ENCODE measurements at regions not wholly inside any gene's neighbourhood (a gene's known extent, or its start where the extent isn't known, plus 50 kb on each side); places are given as distances from the start of the nearest gene placed in this dataset.
"Not testable (repeated sequence)": the region's sequence is repeated elsewhere in the genome, so short reads cannot be mapped to it uniquely, and the experiment has no call there.

DNA sequence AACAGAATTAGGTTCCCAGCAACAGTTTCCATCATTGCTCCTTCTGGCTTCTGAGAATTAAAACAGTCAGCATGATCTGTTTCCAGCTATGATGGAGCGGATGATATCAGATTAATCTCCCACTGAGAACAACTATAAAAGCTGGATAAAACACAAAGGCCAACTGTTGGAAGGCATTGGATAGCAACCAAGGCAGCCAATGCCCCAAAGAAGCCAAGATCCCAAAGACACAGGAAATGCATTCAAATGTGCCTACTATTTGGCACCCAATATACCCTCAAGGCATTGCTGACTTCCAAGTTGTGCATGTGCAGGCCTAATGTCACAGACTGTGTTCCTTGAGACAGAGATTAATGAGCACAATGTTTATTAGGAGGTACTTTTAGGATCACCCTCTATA lies 259.3 kb downstream of the ARHGAP12 start:
- no peak for FAIRE-seq
- H3K9me3 ChIP-seq (ENCODE audit: control insufficient read depth in 2 of 3, insufficient read depth in 1 of 3, low read length in 3 of 3), result peaks cover 0 to 9% (median 0%) of the 10 kb centered on the region in 3 donors
- no peak for DNase-seq
- no peaks in the 10 kb centered on the region for H3K36me3 ChIP-seq (ENCODE audit: control insufficient read depth in 2 of 3, insufficient read depth in 3 of 3, low read length in 3 of 3)
- no peak for TF ChIP-seq CTCF (IDR thresholded peaks at IDR 0.05; ENCODE audit: borderline replicate concordance, extremely low read depth, insufficient read depth)
- no peak overlapping the region for H3K27ac ChIP-seq (ENCODE audit: low read depth in 2 of 2, low read length in 2 of 2)
- no peaks in the 10 kb centered on the region for H3K27me3 ChIP-seq (ENCODE audit: control insufficient read depth, insufficient read depth, low read length)
- intact Hi-C loops (cut with DNase I), result no loop called here
- H3K9ac ChIP-seq (ENCODE audit: low read length in 3 of 3), result no peak overlapping the region
- H3K4me3 ChIP-seq (ENCODE audit: low read length in 3 of 3), result no peak overlapping the region
- no peaks in the 10 kb centered on the region for H3K4me1 ChIP-seq (ENCODE audit: control insufficient read depth in 2 of 3, insufficient read depth in 2 of 3, low read depth in 1 of 3, low read length in 3 of 3)

- Histone ChIP-seq H3K9ac (ENCODE audit: low read length in 3 of 3) (no peak overlapping the region), H3K9me3 (ENCODE audit: control insufficient read depth in 2 of 3, insufficient read depth in 1 of 3, low read length in 3 of 3) (peaks cover 0 to 5% (median 0%) of the 10 kb centered on the region in 3 donors), H3K27me3 (ENCODE audit: control insufficient read depth, insufficient read depth, low read length) (no peaks in the 10 kb centered on the region), H3K36me3 (ENCODE audit: control insufficient read depth in 2 of 3, insufficient read depth in 3 of 3, low read length in 3 of 3) (no peaks in the 10 kb centered on the region), H3K27ac (ENCODE audit: low read depth in 2 of 2, low read length in 2 of 2) (no peak overlapping the region), H3K4me3 (ENCODE audit: low read length in 3 of 3) (no peak overlapping the region), H3K4me1 (ENCODE audit: control insufficient read depth in 2 of 3, insufficient read depth in 2 of 3, low read depth in 1 of 3, low read length in 3 of 3) (no peaks in the 10 kb centered on the region)
- intact Hi-C loops (cut with DNase I), result no loop called here
- no peak for DNase-seq
- no peak for TF ChIP-seq CTCF (IDR thresholded peaks at IDR 0.05; ENCODE audit: borderline replicate concordance, extremely low read depth, insufficient read depth)
- no peak for FAIRE-seq
These were observed 260.3 kb downstream of the ARHGAP12 start for GRCh38 chr10:31668326-31668725.

- H3K4me3 ChIP-seq (ENCODE audit: low read length in 3 of 3); H3K27ac ChIP-seq (ENCODE audit: low read depth in 2 of 2, low read length in 2 of 2); intact Hi-C loops (cut with DNase I); H3K27me3 ChIP-seq (ENCODE audit: control insufficient read depth, insufficient read depth, low read length); DNase-seq; H3K36me3 ChIP-seq (ENCODE audit: control insufficient read depth in 2 of 3, insufficient read depth in 3 of 3, low read length in 3 of 3); H3K4me1 ChIP-seq (ENCODE audit: control insufficient read depth in 2 of 3, insufficient read depth in 2 of 3, low read depth in 1 of 3, low read length in 3 of 3); H3K9me3 ChIP-seq (ENCODE audit: control insufficient read depth in 2 of 3, insufficient read depth in 1 of 3, low read length in 3 of 3); FAIRE-seq; H3K9ac ChIP-seq (ENCODE audit: low read length in 3 of 3): not testable (repeated sequence)
These were observed 262.8 kb downstream of the ARHGAP12 start for GRCh38 chr10:31665764-31666279.

DNA sequence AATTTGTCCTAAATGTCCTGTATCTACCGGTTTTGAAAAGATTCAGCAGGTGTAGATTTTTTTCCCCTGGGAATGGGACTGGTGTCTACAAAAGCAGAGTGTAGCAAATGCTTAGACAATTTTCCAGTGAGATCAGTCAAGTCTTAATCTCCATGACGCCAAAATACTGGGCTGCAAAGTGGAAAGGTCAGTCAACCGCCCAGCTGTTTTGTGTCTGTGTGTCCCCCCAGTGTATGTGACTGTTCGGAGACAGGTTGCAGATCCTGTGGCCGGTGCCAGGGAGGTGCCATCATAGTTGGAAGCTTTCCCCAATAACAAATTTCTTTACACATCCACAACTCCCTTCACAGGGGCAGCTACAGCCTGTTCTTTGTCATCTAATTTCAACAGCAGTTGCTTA lies 263.8 kb downstream of the ARHGAP12 start:
- no peak overlapping the region for H3K27ac ChIP-seq (ENCODE audit: low read depth in 2 of 2, low read length in 2 of 2)
- no peaks in the 10 kb centered on the region for H3K9me3 ChIP-seq (ENCODE audit: control insufficient read depth in 2 of 3, insufficient read depth in 1 of 3, low read length in 3 of 3)
- DNase-seq, result no peak
- FAIRE-seq, result no peak
- intact Hi-C loops (cut with DNase I), result no loop called here
- H3K27me3 ChIP-seq (ENCODE audit: control insufficient read depth, insufficient read depth, low read length), result no peaks in the 10 kb centered on the region
- no peak overlapping the region for H3K9ac ChIP-seq (ENCODE audit: low read length in 3 of 3)
- H3K4me3 ChIP-seq (ENCODE audit: low read length in 3 of 3), result no peak overlapping the region
- H3K4me1 ChIP-seq (ENCODE audit: control insufficient read depth in 2 of 3, insufficient read depth in 2 of 3, low read depth in 1 of 3, low read length in 3 of 3), result no peaks in the 10 kb centered on the region
- no peaks in the 10 kb centered on the region for H3K36me3 ChIP-seq (ENCODE audit: control insufficient read depth in 2 of 3, insufficient read depth in 3 of 3, low read length in 3 of 3)
- TF ChIP-seq CTCF (IDR thresholded peaks at IDR 0.05; ENCODE audit: borderline replicate concordance, extremely low read depth, insufficient read depth), result no peak

GRCh38 chr10:31664071-31664470 lies 264.6 kb downstream of the ARHGAP12 start:
- H3K27me3 ChIP-seq (ENCODE audit: control insufficient read depth, insufficient read depth, low read length); FAIRE-seq; intact Hi-C loops (cut with DNase I); DNase-seq; H3K4me3 ChIP-seq (ENCODE audit: low read length in 3 of 3); H3K36me3 ChIP-seq (ENCODE audit: control insufficient read depth in 2 of 3, insufficient read depth in 3 of 3, low read length in 3 of 3); H3K9ac ChIP-seq (ENCODE audit: low read length in 3 of 3); H3K4me1 ChIP-seq (ENCODE audit: control insufficient read depth in 2 of 3, insufficient read depth in 2 of 3, low read depth in 1 of 3, low read length in 3 of 3); H3K9me3 ChIP-seq (ENCODE audit: control insufficient read depth in 2 of 3, insufficient read depth in 1 of 3, low read length in 3 of 3); H3K27ac ChIP-seq (ENCODE audit: low read depth in 2 of 2, low read length in 2 of 2): not testable (repeated sequence)
